Gastroesophageal sphincter (tissue), 3 donors: ENCODE measurements at regions not wholly inside any gene's neighbourhood (a gene's known extent, or its start where the extent isn't known, plus 50 kb on each side); places are given as distances from the start of the nearest gene placed in this dataset.

ENCODE experiments used
- CTCF ChIP-seq, 4 experiments: fragments of 200-600 bp in 2 of 4; fragments of 450-650 bp in 2 of 4; sonication (generic) in 1 of 4; IDR thresholded peaks; one replicate each; pipeline ENCODE4 v1.5.1; 2017 to 2019; ENCODE audit warnings: antibody characterized with exemption in 4 of 4, mild to moderate bottlenecking in 2 of 4, moderate library complexity in 2 of 4
- POLR2A ChIP-seq, 2 donors: fragments of 450-650 bp; IDR thresholded peaks; one replicate each; pipeline ENCODE4 v1.6.1; 2017; ENCODE audit warnings: antibody characterized with exemption in 2 of 2, mild to moderate bottlenecking in 2 of 2, moderate library complexity in 1 of 2
- POLR2AphosphoS5 ChIP-seq: sonication (generic); formaldehyde crosslinking; IDR thresholded peaks from one replicate; pipeline ENCODE4 v1.6.1; 2017; ENCODE audit warnings: antibody characterized with exemption

- TF ChIP-seq CTCF (IDR thresholded peaks at IDR 0.05) (no peak), POLR2AphosphoS5 (no peak), POLR2A (IDR thresholded peaks at IDR 0.05) (no peak)
These were observed 877.0 kb upstream of the TMEM132C start for GRCh38 chr12:127389923-127390322.
